MM.1S (cell line): ENCODE measurements at regions not wholly inside any gene's neighbourhood (a gene's known extent, or its start where the extent isn't known, plus 50 kb on each side); places are given as distances from the start of the nearest gene placed in this dataset.
"Not testable (repeated sequence)": the region's sequence is repeated elsewhere in the genome, so short reads cannot be mapped to it uniquely, and the experiment has no call there.

Experiments
- DNase-seq: peaks from one replicate; pipeline ENCODE4 v3.0.0-alpha.2; 2015
- H2AFZ ChIP-seq: fragments of 300-600 bp; sonication (generic); 2 replicates; pipeline ENCODE4 v1.6.0; 2016; ENCODE audit warnings: antibody characterized with exemption, low read length
- H3F3A ChIP-seq: fragments of 300-600 bp; sonication (generic); 2 replicates; pipeline ENCODE4 v1.6.1; 2016; ENCODE audit warnings: mild to moderate bottlenecking, antibody characterized with exemption, low read length, moderate library complexity, mixed read lengths; ENCODE audit not compliant: insufficient read depth
- H3K27ac ChIP-seq: fragments of 300-600 bp; sonication (generic); 2 replicates; pipeline ENCODE4 v1.5.1; 2016; ENCODE audit warnings: mild to moderate bottlenecking, low read length
- H3K27me3 ChIP-seq: fragments of 300-600 bp; sonication (generic); replicated peaks from 2 replicates; pipeline ENCODE4 v1.6.0; 2016; ENCODE audit warnings: low read length; ENCODE audit not compliant: insufficient read depth
- H3K36me3 ChIP-seq: fragments of 300-600 bp; sonication (generic); replicated peaks from 2 replicates; pipeline ENCODE4 v1.6.1; 2016; ENCODE audit warnings: mild to moderate bottlenecking, low read length, mixed read lengths; ENCODE audit not compliant: insufficient read depth
- H3K4me1 ChIP-seq: fragments of 300-600 bp; sonication (generic); 2 replicates; pipeline ENCODE4 v1.6.1; 2016; ENCODE audit warnings: low read length, mixed read lengths
- H3K4me2 ChIP-seq: fragments of 300-600 bp; sonication (generic); 2 replicates; pipeline ENCODE4 v1.6.0; 2016; ENCODE audit warnings: low read depth, low read length
- H3K4me3 ChIP-seq: fragments of 300-600 bp; sonication (generic); 2 replicates; pipeline ENCODE4 v1.5.1; 2016; ENCODE audit warnings: low read length, mixed read lengths
- H3K79me2 ChIP-seq: fragments of 300-600 bp; sonication (generic); 2 replicates; pipeline ENCODE4 v1.6.1; 2016; ENCODE audit warnings: mixed run types, low read length, mixed read lengths
- H3K9ac ChIP-seq: fragments of 300-600 bp; sonication (generic); 2 replicates; pipeline ENCODE4 v1.6.1; 2016; ENCODE audit warnings: low read length, mixed read lengths
- H3K9me2 ChIP-seq: fragments of 300-600 bp; sonication (generic); replicated peaks from 2 replicates; pipeline ENCODE4 v1.6.1; 2016; ENCODE audit warnings: mild to moderate bottlenecking, low read length, mixed read lengths; ENCODE audit not compliant: insufficient read depth
- H3K9me3 ChIP-seq: fragments of 300-600 bp; sonication (generic); replicated peaks from 2 replicates; pipeline ENCODE4 v1.6.1; 2016; ENCODE audit warnings: mild to moderate bottlenecking, low read length, mixed read lengths; ENCODE audit not compliant: insufficient read depth
- H4K20me1 ChIP-seq: fragments of 300-600 bp; sonication (generic); 2 replicates; pipeline ENCODE4 v1.6.1; 2016; ENCODE audit warnings: mild to moderate bottlenecking, low read length, moderate library complexity, mixed read lengths; ENCODE audit not compliant: insufficient read depth

DNA sequence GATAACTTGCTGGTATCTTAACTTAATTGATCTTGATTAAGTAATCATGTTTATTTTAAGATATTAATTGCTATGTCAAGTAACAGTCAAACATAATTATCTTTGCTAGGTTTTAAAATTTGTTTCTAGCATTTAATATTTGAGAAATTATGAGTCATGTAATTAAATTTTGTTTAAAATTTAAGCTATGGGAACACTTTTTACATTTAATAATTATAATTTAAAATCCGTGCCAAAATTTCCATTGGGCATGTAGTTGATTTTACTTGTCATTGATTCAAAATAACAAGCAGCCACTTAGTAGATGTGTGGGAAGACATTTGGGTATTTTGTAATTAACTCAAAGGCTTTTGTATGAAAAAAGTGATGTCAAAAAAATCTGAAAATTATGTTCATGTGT, 779.6 kb downstream of the PCDH11X start:
- not testable (repeated sequence) for H3K36me3 ChIP-seq, H3K9me3 ChIP-seq, H3K79me2 ChIP-seq, H3K27ac ChIP-seq, H3K27me3 ChIP-seq, DNase-seq, H3K4me2 ChIP-seq, H3K9ac ChIP-seq, H3F3A ChIP-seq, H3K9me2 ChIP-seq, H4K20me1 ChIP-seq, H2AFZ ChIP-seq, H3K4me3 ChIP-seq, H3K4me1 ChIP-seq

DNA sequence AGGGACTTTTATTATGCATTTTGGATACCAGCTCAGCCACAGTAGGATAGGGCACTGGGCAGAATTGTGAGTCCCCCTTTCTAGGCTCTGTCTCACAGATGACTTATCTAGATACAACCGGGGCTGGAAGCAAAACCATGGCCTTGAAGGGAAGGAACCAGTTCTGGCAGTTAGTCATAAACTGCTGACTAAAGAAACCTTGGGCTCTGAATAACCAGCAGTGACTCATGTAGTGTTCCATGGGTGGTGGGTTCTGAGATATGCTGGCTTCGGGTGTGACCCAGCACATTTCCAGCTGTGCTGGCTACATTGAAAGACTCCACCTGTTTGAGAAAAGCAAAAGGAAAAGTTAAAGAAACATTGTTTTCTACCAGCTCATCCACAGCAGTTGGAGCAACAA, 780.9 kb downstream of the PCDH11X start:
- not testable (repeated sequence) for H3K4me2 ChIP-seq, H4K20me1 ChIP-seq, H3K9ac ChIP-seq, H3F3A ChIP-seq, H3K79me2 ChIP-seq, H3K36me3 ChIP-seq, H3K27me3 ChIP-seq, H3K9me3 ChIP-seq, H3K4me1 ChIP-seq, H2AFZ ChIP-seq, H3K27ac ChIP-seq, H3K9me2 ChIP-seq, DNase-seq, H3K4me3 ChIP-seq

- H3K9me3 ChIP-seq, H3K79me2 ChIP-seq, H3K27ac ChIP-seq, H3K4me2 ChIP-seq, H3K36me3 ChIP-seq, H3F3A ChIP-seq, H3K9ac ChIP-seq, H4K20me1 ChIP-seq, H3K4me3 ChIP-seq, H2AFZ ChIP-seq, H3K4me1 ChIP-seq, DNase-seq, H3K9me2 ChIP-seq, H3K27me3 ChIP-seq: not testable (repeated sequence)
Measured at GRCh38 chrX:92570217-92570616, 791.0 kb downstream of the PCDH11X start.

DNA sequence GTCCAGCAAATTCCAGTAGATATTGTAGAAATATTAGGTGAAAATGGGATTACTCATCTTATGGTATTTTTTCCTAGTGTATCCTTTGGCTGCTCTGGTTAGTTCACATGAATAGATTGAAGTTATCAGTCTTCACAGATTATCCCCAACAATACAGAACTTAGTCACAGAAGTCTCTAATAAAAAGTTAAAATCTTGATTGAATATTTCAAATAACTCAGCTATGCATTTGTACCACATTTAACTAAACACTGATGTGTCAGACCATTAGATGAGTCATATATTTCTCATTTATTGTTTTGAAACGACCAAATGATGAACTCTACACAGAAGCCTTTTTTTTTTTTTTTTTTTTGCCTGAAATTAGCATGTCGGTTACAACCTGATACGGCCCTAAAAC, 807.5 kb downstream of the PCDH11X start:
- H3K4me2 ChIP-seq, H4K20me1 ChIP-seq, H3K27ac ChIP-seq, H3K36me3 ChIP-seq, H2AFZ ChIP-seq, DNase-seq, H3K9me3 ChIP-seq, H3K9me2 ChIP-seq, H3K27me3 ChIP-seq, H3K4me1 ChIP-seq, H3K79me2 ChIP-seq, H3K4me3 ChIP-seq, H3K9ac ChIP-seq, H3F3A ChIP-seq: not testable (repeated sequence)

DNA sequence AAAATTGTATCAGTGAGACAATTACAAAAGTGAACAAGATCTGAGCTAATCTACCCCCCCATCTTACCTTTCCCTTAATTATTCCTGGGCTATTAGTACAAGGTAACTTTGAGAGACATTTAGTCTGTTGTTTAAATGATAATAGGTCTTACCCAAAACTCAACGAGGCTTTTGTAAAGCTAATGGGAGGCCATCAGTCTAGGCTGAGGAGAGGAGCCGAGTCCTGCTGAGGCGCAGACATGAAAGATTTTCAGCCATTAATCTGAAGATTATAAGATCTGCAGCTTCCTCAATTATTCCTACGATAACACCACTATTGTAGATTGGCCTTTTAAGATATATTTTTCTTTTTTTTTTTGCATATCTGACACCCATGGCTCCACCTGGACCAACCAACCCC, 810.5 kb downstream of the PCDH11X start:
- not testable (repeated sequence) for H3K4me3 ChIP-seq, H3K79me2 ChIP-seq, H3K27ac ChIP-seq, H3K4me1 ChIP-seq, H3K27me3 ChIP-seq, H4K20me1 ChIP-seq, H3K9me2 ChIP-seq, H3K9me3 ChIP-seq, DNase-seq, H3K36me3 ChIP-seq, H3K9ac ChIP-seq, H2AFZ ChIP-seq, H3F3A ChIP-seq, H3K4me2 ChIP-seq

- DNase-seq, H3K9me3 ChIP-seq, H3K4me1 ChIP-seq, H3K79me2 ChIP-seq, H3K36me3 ChIP-seq, H3K9ac ChIP-seq, H3K27ac ChIP-seq, H3K9me2 ChIP-seq, H4K20me1 ChIP-seq, H2AFZ ChIP-seq, H3K27me3 ChIP-seq, H3K4me2 ChIP-seq, H3F3A ChIP-seq, H3K4me3 ChIP-seq: not testable (repeated sequence)
Measured at GRCh38 chrX:92590726-92591298, 811.6 kb downstream of the PCDH11X start.

DNA sequence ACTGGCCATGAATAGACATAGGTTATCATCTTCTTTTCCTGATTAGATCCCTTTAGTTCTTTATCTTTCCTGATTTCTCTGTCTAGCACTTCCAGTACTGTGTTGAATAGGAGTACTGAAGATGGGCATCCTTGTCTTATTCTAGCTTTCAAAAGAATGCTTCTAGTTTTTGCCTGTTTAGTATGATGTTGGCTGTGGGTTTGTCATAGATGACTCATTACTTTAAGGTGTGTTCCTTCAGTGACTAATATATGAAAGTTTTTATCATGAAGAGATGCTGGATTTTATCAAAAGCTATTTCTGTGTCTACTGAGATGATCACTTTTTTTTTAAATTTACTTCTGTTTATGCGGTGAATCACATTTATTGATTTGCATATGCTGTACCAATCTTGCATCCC, 832.3 kb downstream of the PCDH11X start:
- not testable (repeated sequence) for H3K9ac ChIP-seq, H3K9me2 ChIP-seq, H2AFZ ChIP-seq, DNase-seq, H3K27ac ChIP-seq, H3K36me3 ChIP-seq, H3K4me2 ChIP-seq, H3F3A ChIP-seq, H4K20me1 ChIP-seq, H3K4me1 ChIP-seq, H3K27me3 ChIP-seq, H3K79me2 ChIP-seq, H3K9me3 ChIP-seq, H3K4me3 ChIP-seq

DNA sequence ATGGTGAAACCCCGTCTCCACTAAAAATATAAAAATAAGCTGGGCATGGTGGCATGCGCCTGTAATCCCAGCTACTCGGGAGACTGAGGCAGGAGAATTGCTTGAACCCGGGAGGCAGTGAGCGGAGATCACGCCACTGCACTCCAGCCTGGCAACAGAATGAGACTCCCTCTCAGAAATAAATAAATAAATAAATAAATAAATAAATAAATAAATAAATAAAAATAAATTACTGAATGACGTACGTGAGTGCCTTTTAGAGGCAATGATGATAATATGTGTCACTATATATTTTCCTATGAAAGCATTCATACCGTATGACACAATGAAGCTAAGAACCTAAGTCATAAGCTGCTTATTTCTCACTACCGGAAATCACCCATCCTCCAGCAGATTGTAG, 847.5 kb downstream of the PCDH11X start:
- not testable (repeated sequence) for H3K36me3 ChIP-seq, H3K4me3 ChIP-seq, H3F3A ChIP-seq, H4K20me1 ChIP-seq, H3K9ac ChIP-seq, H2AFZ ChIP-seq, H3K9me3 ChIP-seq, DNase-seq, H3K27me3 ChIP-seq, H3K4me2 ChIP-seq, H3K9me2 ChIP-seq, H3K27ac ChIP-seq, H3K4me1 ChIP-seq, H3K79me2 ChIP-seq
